CD1c-positive myeloid dendritic cell (primary cell): ENCODE measurements at regions not wholly inside any gene's neighbourhood (a gene's known extent, or its start where the extent isn't known, plus 50 kb on each side); places are given as distances from the start of the nearest gene placed in this dataset.

ENCODE experiments used
- DNase-seq: peaks from one replicate; pipeline ENCODE4 v3.0.0-alpha.2; 2016; ENCODE audit errors: extremely low spot score

DNA sequence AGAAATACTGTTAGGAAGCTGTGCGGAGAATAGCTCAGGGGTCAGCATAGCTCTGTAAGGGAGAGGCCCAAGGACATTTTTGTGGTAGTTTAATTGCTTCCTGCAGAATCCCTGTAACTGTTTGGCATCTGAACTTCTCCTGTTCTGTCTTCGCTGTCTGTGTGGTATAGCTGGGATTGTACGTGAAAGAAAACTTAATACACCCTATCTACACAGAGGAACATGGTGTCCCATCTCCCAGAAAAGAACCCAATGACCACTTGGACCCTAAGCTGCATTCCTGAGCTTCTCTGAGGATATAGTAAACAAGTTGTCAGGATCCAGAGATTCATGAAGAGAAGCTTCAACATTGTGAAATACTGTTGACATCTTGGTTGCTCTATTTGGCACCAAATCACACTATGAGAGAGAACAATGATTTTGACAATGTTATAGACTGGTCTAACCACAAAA is 81.3 kb downstream of the CDC42EP3 start:
- no peak for DNase-seq
